Tibial nerve (tissue), 4 donors: ENCODE measurements at regions not wholly inside any gene's neighbourhood (a gene's known extent, or its start where the extent isn't known, plus 50 kb on each side); places are given as distances from the start of the nearest gene placed in this dataset.

ENCODE experiments used
- DNase-seq, 2 donors: peaks; one replicate each; pipeline ENCODE4 v3.0.0-alpha.2; 2019; ENCODE audit warnings: low spot score in 2 of 2
- H3K27ac ChIP-seq, 4 donors: fragments of 200-600 bp; sonication (generic) in 3 of 4; one replicate each; pipeline ENCODE4 v1.5.1; 2017 to 2019; ENCODE audit warnings: mild to moderate bottlenecking in 1 of 4
- H3K27me3 ChIP-seq, 2 donors: fragments of 200-600 bp; sonication (generic) in 1 of 2; one replicate each; pipeline versions ENCODE4 v1.5.1 to v1.6.0; 2017 to 2019
- H3K36me3 ChIP-seq, 3 donors: fragments of 200-600 bp; sonication (generic); one replicate each; pipeline ENCODE4 v1.5.1; 2018 to 2019
- H3K4me1 ChIP-seq, 4 donors: fragments of 200-600 bp; sonication (generic) in 3 of 4; one replicate each; pipeline ENCODE4 v1.5.1; 2017 to 2019
- H3K4me3 ChIP-seq, 4 donors: fragments of 200-600 bp; sonication (generic) in 3 of 4; one replicate each; pipeline ENCODE4 v1.5.1; 2017 to 2019; ENCODE audit warnings: mild to moderate bottlenecking in 1 of 4, moderate library complexity in 1 of 4
- H3K9me3 ChIP-seq, 4 donors: fragments of 200-600 bp; sonication (generic) in 3 of 4; one replicate each; pipeline ENCODE4 v1.5.1; 2017 to 2019
- EP300 ChIP-seq, 2 donors: sonication (generic); formaldehyde crosslinking; IDR thresholded peaks; one replicate each; pipeline ENCODE4 v1.6.1; 2017; ENCODE audit warnings: antibody characterized with exemption in 2 of 2, mild to moderate bottlenecking in 1 of 2
- POLR2A ChIP-seq, 2 donors: fragments of 450-650 bp; IDR thresholded peaks; one replicate each; pipeline ENCODE4 v1.6.1; 2017; ENCODE audit warnings: antibody characterized with exemption in 2 of 2, mild to moderate bottlenecking in 2 of 2, moderate library complexity in 2 of 2
- WGBS, 2 donors: methylation state at CpG; one replicate each; pipeline ENCODE4 v1.1.5; 2018; 5-methylcytosine and 5-hydroxymethylcytosine counted together
- TF ChIP-seq, protein P1 (sequence below), 5 experiments: fragments of 200-600 bp in 3 of 5; fragments of 450-650 bp in 2 of 5; sonication (generic) in 3 of 5; IDR thresholded peaks; one replicate each; pipeline ENCODE4 v1.5.1; 2016 to 2019; ENCODE audit warnings: antibody characterized with exemption in 5 of 5, mild to moderate bottlenecking in 3 of 5, moderate library complexity in 2 of 5

DNA sequence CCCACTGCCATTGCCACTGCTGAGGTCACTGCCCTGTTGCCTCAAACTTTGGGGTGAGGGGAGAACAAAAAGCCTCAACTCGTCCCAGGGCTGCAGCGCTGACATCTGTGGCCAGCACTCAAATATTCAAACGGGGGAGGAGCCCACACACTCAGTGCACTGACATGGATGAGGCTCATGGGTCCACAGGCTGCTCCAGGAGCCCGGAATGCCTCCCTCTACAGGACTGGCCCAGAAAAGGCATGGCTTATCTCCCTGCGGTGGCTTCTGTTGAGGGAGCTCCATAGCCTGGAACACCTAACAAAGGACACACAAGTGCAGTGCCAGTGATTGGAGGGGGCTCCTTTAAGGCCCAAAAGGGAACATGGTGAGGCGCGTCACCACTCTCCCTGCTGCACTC, 341.1 kb upstream of the LUZP2 start:
- no peaks in the 10 kb centered on the region for H3K9me3 ChIP-seq
- H3K36me3 ChIP-seq, result no peaks in the 10 kb centered on the region
- no peaks in the 10 kb centered on the region for H3K27me3 ChIP-seq
- H3K4me1 ChIP-seq, result no peaks in the 10 kb centered on the region
- TF ChIP-seq, protein P1, sequence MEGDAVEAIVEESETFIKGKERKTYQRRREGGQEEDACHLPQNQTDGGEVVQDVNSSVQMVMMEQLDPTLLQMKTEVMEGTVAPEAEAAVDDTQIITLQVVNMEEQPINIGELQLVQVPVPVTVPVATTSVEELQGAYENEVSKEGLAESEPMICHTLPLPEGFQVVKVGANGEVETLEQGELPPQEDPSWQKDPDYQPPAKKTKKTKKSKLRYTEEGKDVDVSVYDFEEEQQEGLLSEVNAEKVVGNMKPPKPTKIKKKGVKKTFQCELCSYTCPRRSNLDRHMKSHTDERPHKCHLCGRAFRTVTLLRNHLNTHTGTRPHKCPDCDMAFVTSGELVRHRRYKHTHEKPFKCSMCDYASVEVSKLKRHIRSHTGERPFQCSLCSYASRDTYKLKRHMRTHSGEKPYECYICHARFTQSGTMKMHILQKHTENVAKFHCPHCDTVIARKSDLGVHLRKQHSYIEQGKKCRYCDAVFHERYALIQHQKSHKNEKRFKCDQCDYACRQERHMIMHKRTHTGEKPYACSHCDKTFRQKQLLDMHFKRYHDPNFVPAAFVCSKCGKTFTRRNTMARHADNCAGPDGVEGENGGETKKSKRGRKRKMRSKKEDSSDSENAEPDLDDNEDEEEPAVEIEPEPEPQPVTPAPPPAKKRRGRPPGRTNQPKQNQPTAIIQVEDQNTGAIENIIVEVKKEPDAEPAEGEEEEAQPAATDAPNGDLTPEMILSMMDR (IDR thresholded peaks at IDR 0.05), result no peak
- no peak for TF ChIP-seq EP300 (IDR thresholded peaks at IDR 0.05)
- TF ChIP-seq POLR2A (IDR thresholded peaks at IDR 0.05), result no peak
- DNase-seq, result no peak
- H3K4me3 ChIP-seq, result no peak overlapping the region
- no peak overlapping the region for H3K27ac ChIP-seq
- 75 to 81% methylated on average over 7 of the region's 7 CpGs for WGBS, 2 donors

DNA sequence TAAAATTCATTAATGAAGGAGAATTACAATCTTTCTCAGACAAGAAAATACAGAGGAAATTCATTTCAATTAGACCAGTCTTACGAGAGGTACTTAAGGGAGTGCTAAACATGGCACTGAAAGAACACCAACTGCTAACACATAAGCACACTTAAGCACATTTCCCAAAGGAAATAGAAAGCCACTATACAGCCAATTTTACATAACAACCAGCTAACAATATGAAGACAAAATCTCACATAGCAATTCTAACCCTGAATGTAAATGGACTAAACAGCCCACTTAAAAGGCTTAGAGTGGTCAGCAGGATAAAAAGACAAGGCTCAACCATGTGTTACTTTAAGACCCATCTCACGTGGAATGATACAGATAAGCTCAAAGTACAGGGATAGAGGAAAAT, 339.5 kb upstream of the LUZP2 start:
- H3K9me3 ChIP-seq, result no peaks in the 10 kb centered on the region
- no peak overlapping the region for H3K27ac ChIP-seq
- H3K4me3 ChIP-seq, result no peak overlapping the region
- TF ChIP-seq POLR2A (IDR thresholded peaks at IDR 0.05) (no peak), EP300 (IDR thresholded peaks at IDR 0.05) (no peak)
- TF ChIP-seq, protein P1 (IDR thresholded peaks at IDR 0.05), result no peak
- H3K27me3 ChIP-seq, result no peaks in the 10 kb centered on the region
- WGBS, 2 donors, result 44 to 63% methylated on average over 2 of the region's 2 CpGs
- DNase-seq, result no peak
- no peaks in the 10 kb centered on the region for H3K36me3 ChIP-seq
- H3K4me1 ChIP-seq, result no peaks in the 10 kb centered on the region

DNA sequence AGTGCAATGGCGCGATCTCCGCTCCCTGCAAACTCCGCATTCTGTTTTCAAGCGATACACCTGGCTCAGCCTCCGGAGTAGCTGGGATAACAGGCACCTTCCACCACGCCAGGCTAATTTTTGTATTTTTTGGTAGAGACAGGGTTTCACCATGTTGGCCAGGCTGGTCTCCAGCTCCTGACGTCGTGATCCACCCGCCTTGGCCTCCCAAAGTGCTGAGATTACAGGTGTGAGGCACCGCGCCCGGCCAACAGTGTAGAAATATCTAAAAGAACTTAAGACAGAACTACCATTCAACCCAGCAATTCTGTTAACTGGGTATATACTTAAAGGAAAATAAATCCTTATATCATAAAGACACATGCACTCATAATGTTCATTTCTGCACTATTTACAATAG, 335.3 kb upstream of the LUZP2 start:
- DNase-seq, result no peak
- H3K4me3 ChIP-seq, result no peak overlapping the region
- no peaks in the 10 kb centered on the region for H3K9me3 ChIP-seq
- TF ChIP-seq, protein P1 (IDR thresholded peaks at IDR 0.05), result no peak
- TF ChIP-seq EP300 (IDR thresholded peaks at IDR 0.05) (no peak), POLR2A (IDR thresholded peaks at IDR 0.05) (no peak)
- WGBS, 2 donors, result 97 to 98% methylated on average over 13 of the region's 13 CpGs
- H3K36me3 ChIP-seq, result no peaks in the 10 kb centered on the region
- no peaks in the 10 kb centered on the region for H3K27me3 ChIP-seq
- no peak overlapping the region for H3K27ac ChIP-seq
- H3K4me1 ChIP-seq, result no peaks in the 10 kb centered on the region

DNA sequence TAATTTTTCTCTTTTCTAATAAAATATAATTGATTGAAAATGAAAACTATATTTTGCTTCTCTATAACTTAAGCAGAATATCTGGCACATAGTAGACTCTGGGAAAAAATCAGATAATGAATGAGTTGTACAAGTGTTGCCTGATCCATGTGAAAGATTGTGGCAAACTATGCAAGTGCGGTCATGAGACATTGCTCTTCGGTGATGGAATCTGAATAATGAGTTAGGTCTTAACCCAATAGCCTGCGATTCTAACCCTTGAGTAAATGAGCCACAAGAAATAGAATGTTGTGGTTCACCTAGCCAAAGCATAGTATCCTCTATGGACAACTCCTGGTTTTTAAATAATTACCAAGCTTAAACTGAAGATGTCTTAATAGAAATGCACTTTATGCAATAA, 333.7 kb upstream of the LUZP2 start:
- H3K4me3 ChIP-seq, result no peak overlapping the region
- no peaks in the 10 kb centered on the region for H3K9me3 ChIP-seq
- H3K4me1 ChIP-seq, result no peaks in the 10 kb centered on the region
- no peak overlapping the region for H3K27ac ChIP-seq
- no peaks in the 10 kb centered on the region for H3K27me3 ChIP-seq
- no peaks in the 10 kb centered on the region for H3K36me3 ChIP-seq
- no peak for DNase-seq
- TF ChIP-seq, protein P1 (IDR thresholded peaks at IDR 0.05), result no peak
- no peak for TF ChIP-seq EP300 (IDR thresholded peaks at IDR 0.05)
- no peak for TF ChIP-seq POLR2A (IDR thresholded peaks at IDR 0.05)
- WGBS, 2 donors, result 55 to 63% methylated on average over 3 of the region's 3 CpGs

DNA sequence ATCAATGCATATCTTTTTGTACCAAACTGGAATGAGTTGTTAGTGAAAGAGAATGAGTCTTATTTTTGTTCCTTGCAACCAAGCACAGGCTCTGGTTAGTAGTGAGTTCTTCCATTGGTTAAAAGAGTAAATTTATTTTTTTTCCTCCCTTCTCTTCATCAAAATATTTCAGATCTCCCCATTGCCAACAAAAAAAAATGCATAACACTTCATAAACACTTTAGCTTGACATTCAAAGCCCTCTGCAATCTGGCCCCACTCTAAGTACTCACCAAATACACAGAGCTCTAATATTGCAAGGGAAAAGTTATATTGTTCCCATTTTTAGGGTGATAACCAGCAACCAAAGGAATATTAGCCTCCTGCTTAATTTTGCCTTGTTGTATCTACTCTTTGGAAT, 333.0 kb upstream of the LUZP2 start:
- Histone ChIP-seq H3K27me3 (no peaks in the 10 kb centered on the region), H3K4me1 (no peaks in the 10 kb centered on the region), H3K4me3 (no peak overlapping the region), H3K27ac (no peak overlapping the region), H3K36me3 (no peaks in the 10 kb centered on the region), H3K9me3 (no peaks in the 10 kb centered on the region)
- DNase-seq, result no peak
- TF ChIP-seq POLR2A (IDR thresholded peaks at IDR 0.05) (no peak), EP300 (IDR thresholded peaks at IDR 0.05) (no peak)
- TF ChIP-seq, protein P1 (IDR thresholded peaks at IDR 0.05), result no peak
